IMR-90 (cell line): ENCODE measurements at regions not wholly inside any gene's neighbourhood (a gene's known extent, or its start where the extent isn't known, plus 50 kb on each side); places are given as distances from the start of the nearest gene placed in this dataset.
"Not testable (repeated sequence)": the region's sequence is repeated elsewhere in the genome, so short reads cannot be mapped to it uniquely, and the experiment has no call there.

Source experiments
- ATAC-seq: fragments of 200-7000 bp; cut with Tn5 transposase; 2 replicates; pipeline ENCODE4 v1.9.1; 2020; ENCODE audit warnings: low read depth, mild to moderate bottlenecking, moderate library complexity
- BruUV-seq: library from RNA; stranded (reverse); fragments of 400-500 nt; replicated peaks from 2 replicates; lab custom pipeline; 2021; lab: Mats Ljungman, UMichigan
- CTCF ChIA-PET: fragments of 300-600 bp; formaldehyde crosslinking; extraction: SDS; loops from one replicate; lab custom pipeline; 2021; ENCODE audit warnings: antibody characterized with exemption; lab: Yijun Ruan, JAX
- POLR2A ChIA-PET: fragments of 300-600 bp; sonication (Branson Sonifier 250); formaldehyde crosslinking; loops from one replicate; lab custom pipeline; 2022; ENCODE audit warnings: antibody characterized with exemption; ENCODE audit not compliant: unreplicated experiment; lab: Charles Lee
- DNase-seq: peaks from one replicate; pipeline ENCODE4 v3.0.0; 2013
- H2AFZ ChIP-seq: replicated peaks from 2 replicates; pipeline ENCODE3; 2013; ENCODE audit warnings: low read length, mild to moderate bottlenecking; ENCODE audit not compliant: poor library complexity
- H2AK5ac ChIP-seq: 2 replicates; pipeline ENCODE4 v1.6.1; 2013; ENCODE audit warnings: low read depth, low read length, inconsistent platforms
- H2AK9ac ChIP-seq: replicated peaks from 2 replicates; pipeline ENCODE3; 2013; ENCODE audit warnings: mild to moderate bottlenecking, low read depth, low read length, moderate library complexity; ENCODE audit not compliant: poor library complexity
- H2BK120ac ChIP-seq: 2 replicates; pipeline ENCODE4 v1.6.1; 2013; ENCODE audit warnings: low read depth, low read length, inconsistent platforms
- H2BK15ac ChIP-seq: 3 replicates; pipeline ENCODE4 v1.6.1; 2013; ENCODE audit warnings: low read depth, low read length, inconsistent platforms
- H2BK20ac ChIP-seq: 2 replicates; pipeline ENCODE4 v1.6.1; 2013; ENCODE audit warnings: low read depth, mild to moderate bottlenecking, inconsistent platforms, low read length, moderate library complexity
- H2BK5ac ChIP-seq: 2 replicates; pipeline ENCODE4 v1.6.1; 2013; ENCODE audit warnings: mild to moderate bottlenecking, low read depth, low read length, inconsistent platforms; ENCODE audit not compliant: poor library complexity, severe bottlenecking
- H3K14ac ChIP-seq: replicated peaks from 2 replicates; pipeline ENCODE4 v1.6.1; 2013; ENCODE audit warnings: low read depth, low read length, inconsistent platforms
- H3K18ac ChIP-seq: 2 replicates; pipeline ENCODE4 v1.6.1; 2013; ENCODE audit warnings: low read depth, low read length, control low read depth
- H3K23ac ChIP-seq: 2 replicates; pipeline ENCODE4 v1.6.1; 2013; ENCODE audit warnings: low read depth, low read length, inconsistent platforms
- H3K27ac ChIP-seq: 2 replicates; pipeline ENCODE4 v1.5.1; 2013; ENCODE audit warnings: mild to moderate bottlenecking, control low read depth, low read length; ENCODE audit not compliant: insufficient read depth
- H3K27me3 ChIP-seq: 2 replicates; pipeline ENCODE4 v1.6.1; 2013; ENCODE audit warnings: low read length; ENCODE audit not compliant: control insufficient read depth, insufficient read depth
- H3K36me3 ChIP-seq: 2 replicates; pipeline ENCODE4 v1.6.1; 2013; ENCODE audit warnings: low read length, mixed read lengths; ENCODE audit not compliant: control insufficient read depth, insufficient read depth
- H3K4ac ChIP-seq: 2 replicates; pipeline ENCODE4 v1.6.1; 2013; ENCODE audit warnings: low read depth, low read length, inconsistent platforms
- H3K4me1 ChIP-seq: 2 replicates; pipeline ENCODE4 v1.6.1; 2013; ENCODE audit warnings: low read length, mixed read lengths; ENCODE audit not compliant: control insufficient read depth, insufficient read depth
- H3K4me2 ChIP-seq: 2 replicates; pipeline ENCODE4 v1.6.1; 2013; ENCODE audit warnings: low read depth, mild to moderate bottlenecking, control low read depth, low read length, moderate library complexity
- H3K4me3 ChIP-seq: 2 replicates; pipeline ENCODE4 v1.5.1; 2013; ENCODE audit warnings: low read depth, mild to moderate bottlenecking, control low read depth, low read length, moderate library complexity; ENCODE audit not compliant: insufficient read depth
- H3K56ac ChIP-seq: 2 replicates; pipeline ENCODE4 v1.6.1; 2013; ENCODE audit warnings: low read length, inconsistent platforms; ENCODE audit not compliant: insufficient read depth; ENCODE audit errors: extremely low read depth
- H3K79me1 ChIP-seq, 2 experiments: 2 replicates each; pipeline ENCODE4 v1.6.1; 2013; ENCODE audit warnings: low read length in 2 of 2, inconsistent platforms in 1 of 2, low read depth in 1 of 2
- H3K9ac ChIP-seq: 2 replicates; pipeline ENCODE4 v1.6.1; 2013; ENCODE audit warnings: low read depth, low read length, control low read depth
- H3K9me1 ChIP-seq: 2 replicates; pipeline ENCODE4 v1.6.1; 2013; ENCODE audit warnings: low read length, inconsistent platforms; ENCODE audit not compliant: insufficient read depth
- H3K9me3 ChIP-seq: 2 replicates; pipeline ENCODE4 v1.6.1; 2013; ENCODE audit warnings: low read length; ENCODE audit not compliant: control insufficient read depth, insufficient read depth
- H4K20me1 ChIP-seq: 2 replicates; pipeline ENCODE4 v1.6.1; 2013; ENCODE audit warnings: low read length, inconsistent platforms; ENCODE audit not compliant: insufficient read depth
- H4K5ac ChIP-seq: 2 replicates; pipeline ENCODE4 v1.6.1; 2013; ENCODE audit warnings: mild to moderate bottlenecking, low read depth, low read length, control low read depth
- H4K8ac ChIP-seq, 2 experiments: 2 replicates each; pipeline ENCODE4 v1.6.1; 2013; ENCODE audit warnings: low read depth in 2 of 2, low read length in 2 of 2, control low read depth in 1 of 2, inconsistent platforms in 1 of 2
- H4K91ac ChIP-seq: 2 replicates; pipeline ENCODE4 v1.6.1; 2013; ENCODE audit warnings: low read depth, low read length, inconsistent platforms; ENCODE audit not compliant: insufficient read depth
- CHD1 ChIP-seq: IDR thresholded peaks from 2 replicates; pipeline ENCODE4 v1.6.1; 2012; ENCODE audit warnings: low read depth, low read length, improper control_type of control experiment
- POLR2A ChIP-seq: IDR thresholded peaks from 2 replicates; pipeline ENCODE4 v1.6.1; 2012; ENCODE audit warnings: mild to moderate bottlenecking, low read depth, low read length
- WGBS, 2 experiments: methylation state at CpG; one replicate each; pipeline versions ENCODE4 v1.1.5 to v1.1.7; 2013; ENCODE audit warnings: missing lambda C conversion rate in 2 of 2; ENCODE audit not compliant: insufficient read length in 1 of 2; ENCODE audit errors: extremely low coverage in 2 of 2; 5-methylcytosine and 5-hydroxymethylcytosine counted together
- dilution Hi-C: fragments of 300-500 bp; cut with HindIII; formaldehyde crosslinking; loops from one replicate; pipeline ENCODE4 v1.14.3; 2018; ENCODE audit warnings: low sequenced_read_pairs; ENCODE audit not compliant: unreplicated experiment
- in situ Hi-C: fragments of 300-500 bp; cut with MboI; formaldehyde crosslinking; loops from 3 replicates; pipeline ENCODE4 v1.14.3; 2019; ENCODE audit warnings: low sequenced_read_pairs, inconsistent platforms, mixed read lengths
- intact Hi-C: fragments of 100-400 bp; cut with micrococcal nuclease; formaldehyde crosslinking; loops from 2 replicates; pipeline ENCODE4 v1.10.0; 2022

- TF ChIP-seq CHD1 = no peak
- TF ChIP-seq POLR2A = no peak
These were observed 429.0 kb downstream of the PREX1 start (continued) for GRCh38 chr20:48398506-48399449.

- H3K9me1 ChIP-seq, in situ Hi-C loops, H3K23ac ChIP-seq, H2AFZ ChIP-seq, H3K18ac ChIP-seq, H3K4me1 ChIP-seq, H3K9me3 ChIP-seq, H2AK9ac ChIP-seq, intact Hi-C loops, H3K27ac ChIP-seq, BruUV-seq, H2BK120ac ChIP-seq, H3K4me2 ChIP-seq, H3K9ac ChIP-seq, H4K8ac ChIP-seq, H3K56ac ChIP-seq, H2BK20ac ChIP-seq, H3K4me3 ChIP-seq, H4K91ac ChIP-seq, POLR2A ChIA-PET, H3K79me1 ChIP-seq, H4K5ac ChIP-seq, dilution Hi-C loops, H2BK15ac ChIP-seq, CTCF ChIA-PET, H3K14ac ChIP-seq, H3K4ac ChIP-seq, H2AK5ac ChIP-seq, H4K20me1 ChIP-seq, H3K36me3 ChIP-seq, H2BK5ac ChIP-seq, ATAC-seq, DNase-seq: not testable (repeated sequence)
- H3K27me3 ChIP-seq = peaks cover 21% of the 10 kb centered on the region
- 0% methylated on average over 1 of the region's 19 CpGs; no CpG with 5 or more reads in 1 of the 2 experiments for WGBS, 2 experiments
These were observed 430.6 kb downstream of the PREX1 start for GRCh38 chr20:48396981-48397861.
